HG02571 (cell line): ENCODE measurements at regions not wholly inside any gene's neighbourhood (a gene's known extent, or its start where the extent isn't known, plus 50 kb on each side); places are given as distances from the start of the nearest gene placed in this dataset.
"Not testable (repeated sequence)": the region's sequence is repeated elsewhere in the genome, so short reads cannot be mapped to it uniquely, and the experiment has no call there.

Source experiments
- ATAC-seq: cut with Tn5 transposase; IDR thresholded peaks from one replicate; pipeline ENCODE4 v1.9.1; 2021; ENCODE audit warnings: mild to moderate bottlenecking, moderate library complexity; ENCODE audit not compliant: unreplicated experiment

GRCh38 chr2:56768973-56769372 is 585.2 kb downstream of the CCDC85A start:
- no peak for ATAC-seq

- ATAC-seq, result no peak
Measured at GRCh38 chr2:56770490-56770889, 586.7 kb downstream of the CCDC85A start.

- no peak for ATAC-seq
Measured at GRCh38 chr2:56784046-56784445, 600.3 kb downstream of the CCDC85A start.

- ATAC-seq, result no peak
Measured at GRCh38 chr2:56801214-56801613, 617.4 kb downstream of the CCDC85A start.

- ATAC-seq, result no peak
Measured at GRCh38 chr2:56801770-56802169, 618.0 kb downstream of the CCDC85A start.

- no peak for ATAC-seq
Measured at GRCh38 chr2:56803596-56803995, 619.8 kb downstream of the CCDC85A start.

DNA sequence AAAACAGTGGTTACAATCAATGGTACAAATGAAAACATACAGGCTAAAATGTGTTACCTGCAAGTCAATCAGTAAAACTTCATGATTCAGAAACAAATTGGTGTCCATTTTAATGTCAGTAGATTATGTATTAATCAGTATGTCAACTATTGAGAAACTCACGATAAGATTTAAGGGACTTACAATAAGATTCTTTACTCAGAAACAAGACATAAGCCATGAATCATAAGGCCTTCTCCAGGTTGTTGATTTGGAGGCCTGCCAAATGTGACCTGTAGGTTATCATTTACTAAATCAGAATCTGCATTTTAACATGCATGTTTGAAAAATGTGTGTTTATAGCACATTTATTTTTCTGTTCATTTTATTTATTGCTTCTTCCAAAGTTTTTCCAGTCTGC is 623.1 kb downstream of the CCDC85A start:
- ATAC-seq, result no peak

- ATAC-seq, result no peak
Measured at GRCh38 chr2:56807861-56808260, 624.1 kb downstream of the CCDC85A start.

DNA sequence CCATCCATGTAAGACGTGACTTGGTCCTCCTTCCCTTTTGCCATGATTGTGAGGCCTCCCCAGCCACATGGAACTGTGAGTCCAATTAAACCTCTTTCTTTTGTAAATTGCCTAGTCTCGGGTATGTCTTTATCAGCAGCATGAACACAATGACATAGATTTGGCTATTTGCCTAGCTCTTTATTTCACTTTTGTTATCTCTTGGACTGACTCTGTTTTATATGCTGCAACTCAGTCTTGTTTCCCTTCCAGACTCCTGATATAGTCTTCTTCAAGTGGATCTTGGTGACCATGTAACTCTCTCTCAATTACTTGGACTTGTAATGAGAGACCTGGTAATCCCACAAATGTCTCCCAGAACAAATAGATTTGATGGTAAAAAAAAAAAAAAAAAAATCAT is 627.6 kb downstream of the CCDC85A start:
- ATAC-seq, result no peak

DNA sequence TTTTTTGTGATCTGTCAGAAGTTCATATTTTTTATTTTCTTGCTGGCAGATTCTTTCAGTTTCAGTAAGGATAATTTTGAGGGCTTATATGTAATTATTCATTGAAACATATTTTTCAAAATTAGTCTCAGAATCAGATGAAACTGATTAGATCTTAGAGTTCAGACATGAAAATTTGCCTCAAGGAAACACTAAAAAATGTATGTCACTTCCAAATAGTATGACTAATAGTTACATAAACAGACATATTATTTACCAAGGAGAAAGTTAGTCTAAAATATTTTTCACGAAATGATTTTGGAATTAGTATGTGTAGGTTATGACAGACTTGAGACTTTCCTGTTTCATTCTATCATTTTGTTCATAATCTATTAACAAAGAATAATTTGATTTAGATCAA is 628.6 kb downstream of the CCDC85A start:
- ATAC-seq, result no peak

DNA sequence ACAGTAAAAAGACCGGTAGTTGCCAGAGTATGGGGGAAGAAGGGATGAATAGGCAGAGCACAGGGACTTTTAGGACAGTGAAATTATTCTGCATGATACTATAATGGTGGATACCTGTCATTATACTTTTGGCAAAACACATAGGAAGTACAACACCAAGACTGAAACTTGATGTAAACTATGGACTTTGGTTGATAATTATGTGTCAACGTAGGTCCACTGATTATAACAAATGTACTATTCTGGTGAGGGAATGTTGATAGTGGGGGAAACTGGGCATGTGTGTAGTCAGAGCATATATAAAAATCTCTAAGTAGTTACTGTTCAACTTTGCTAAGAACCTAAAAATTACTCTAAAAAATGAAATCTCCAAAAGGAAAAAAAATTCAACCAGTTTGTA is 629.7 kb downstream of the CCDC85A start:
- no peak for ATAC-seq

DNA sequence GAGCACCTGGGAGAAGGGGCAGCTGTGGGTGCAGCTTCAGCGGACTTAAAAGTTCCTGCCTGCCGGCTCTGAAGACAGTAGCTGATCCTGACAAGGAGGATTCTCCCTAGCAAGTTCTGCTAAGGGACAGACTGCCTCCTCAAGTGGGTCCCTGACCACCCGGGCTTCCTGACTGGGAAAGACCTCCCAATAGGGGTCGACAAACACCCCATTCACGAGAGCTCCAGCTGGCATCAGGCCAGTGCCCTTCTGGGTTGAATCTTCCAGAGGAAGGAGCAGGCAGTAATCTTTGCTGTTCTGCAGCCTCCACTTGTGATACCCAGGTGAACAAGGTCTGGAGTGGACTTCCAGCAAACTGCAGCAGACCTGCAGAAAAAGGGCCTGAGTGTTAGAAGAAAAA is 632.9 kb downstream of the CCDC85A start:
- no peak for ATAC-seq

DNA sequence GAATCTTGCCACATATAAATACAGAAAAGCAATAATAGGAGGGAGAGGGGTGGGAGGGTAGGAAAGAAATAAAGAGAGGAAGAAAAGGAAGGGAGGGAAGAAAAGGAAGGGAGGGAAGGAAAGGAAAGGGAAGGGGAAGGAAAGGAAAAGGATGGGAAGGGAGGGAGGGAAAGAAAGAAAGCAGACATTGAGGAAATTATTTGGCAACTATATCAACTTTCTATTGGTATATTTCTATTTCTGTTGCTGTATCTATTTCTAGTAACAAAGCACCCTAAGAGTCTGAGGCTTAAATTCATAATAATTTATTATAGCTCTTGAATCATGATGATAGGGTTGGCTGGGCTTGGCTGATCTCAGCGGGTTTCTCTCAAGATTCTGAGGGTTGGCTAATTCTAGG is 648.0 kb downstream of the CCDC85A start:
- ATAC-seq, result no peak

- no peak for ATAC-seq
Measured at GRCh38 chr2:56834686-56835085, 650.9 kb downstream of the CCDC85A start.

DNA sequence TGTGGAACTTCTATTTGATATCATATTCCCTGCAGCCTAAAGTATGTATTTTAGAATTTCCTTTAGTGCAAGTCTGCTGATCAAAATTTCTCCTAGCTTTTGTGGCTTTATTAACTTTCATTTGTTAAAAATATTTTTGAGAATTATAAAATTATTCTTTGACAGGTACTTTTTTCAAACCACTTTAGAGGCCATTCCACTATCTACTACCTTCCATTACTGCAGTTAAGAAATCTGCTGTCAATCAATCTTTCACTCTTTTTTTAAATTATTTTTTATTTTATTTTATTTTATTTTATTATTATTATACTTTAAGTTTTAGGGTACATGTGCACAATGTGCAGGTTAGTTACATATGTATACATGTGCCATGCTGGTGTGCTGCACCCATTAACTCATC is 656.2 kb downstream of the CCDC85A start:
- ATAC-seq, result not testable (repeated sequence)

- ATAC-seq, result no peak
Measured at GRCh38 chr2:56860991-56861390, 677.2 kb downstream of the CCDC85A start.

- no peak for ATAC-seq
Measured at GRCh38 chr2:56871644-56872043, 687.9 kb downstream of the CCDC85A start.

GRCh38 chr2:56874717-56875116 is 690.9 kb downstream of the CCDC85A start:
- ATAC-seq, result no peak

GRCh38 chr2:56889738-56890137 is 705.9 kb downstream of the CCDC85A start:
- ATAC-seq, result no peak

DNA sequence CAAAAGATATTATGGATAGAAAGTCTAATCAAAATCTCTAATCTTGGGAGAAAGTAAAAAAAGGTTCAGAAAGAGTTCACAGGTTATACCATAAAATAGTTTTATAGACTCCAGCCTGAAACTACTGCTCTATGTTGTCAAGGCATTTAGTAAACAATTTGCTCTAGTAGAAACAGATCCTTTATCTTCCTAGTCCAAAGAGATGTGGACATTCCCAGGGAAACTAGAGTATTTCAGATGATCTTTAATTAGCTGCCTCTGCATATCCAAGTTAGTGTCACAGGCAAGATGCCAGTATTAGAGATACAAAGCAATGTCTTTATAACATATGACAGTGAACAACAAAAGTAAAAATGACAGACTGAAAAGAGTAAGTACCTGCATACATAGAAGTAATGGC is 708.6 kb downstream of the CCDC85A start:
- ATAC-seq, result no peak

GRCh38 chr2:56898986-56899385 is 715.2 kb downstream of the CCDC85A start:
- ATAC-seq, result no peak

GRCh38 chr2:56912490-56912889 is 728.7 kb downstream of the CCDC85A start:
- ATAC-seq, result no peak

- no peak for ATAC-seq
Measured at GRCh38 chr2:56918790-56919189, 735.0 kb downstream of the CCDC85A start.

DNA sequence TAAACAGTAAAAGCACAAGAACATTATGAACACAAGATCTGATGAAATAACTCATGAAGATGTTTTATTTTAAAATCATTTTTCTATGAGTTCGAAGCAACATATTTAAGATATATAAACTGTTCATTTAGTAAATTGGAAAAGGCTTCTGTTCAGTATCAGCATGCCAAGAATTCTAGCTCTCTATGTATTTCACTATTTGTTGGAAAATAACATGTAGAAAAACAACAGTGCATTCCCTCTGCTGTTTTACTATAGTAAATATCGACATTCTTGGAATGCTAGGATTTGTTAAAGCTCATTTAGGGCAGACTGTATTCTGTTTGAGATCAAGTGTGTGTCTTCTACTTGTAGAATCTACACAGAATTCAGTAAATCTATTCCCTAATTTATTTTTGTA is 750.2 kb downstream of the CCDC85A start:
- no peak for ATAC-seq
